Hepatocyte (in vitro differentiated cells): ENCODE measurements at regions not wholly inside any gene's neighbourhood (a gene's known extent, or its start where the extent isn't known, plus 50 kb on each side); places are given as distances from the start of the nearest gene placed in this dataset.

Experiments used
- CTCF ChIP-seq: fragments of 200-600 bp; sonication (generic); IDR thresholded peaks from 2 replicates; pipeline ENCODE4 v1.5.1; 2016; ENCODE audit warnings: antibody characterized with exemption, mild to moderate bottlenecking; ENCODE audit not compliant: poor library complexity
- EZH2 ChIP-seq: fragments of 200-600 bp; sonication (generic); IDR thresholded peaks from 2 replicates; pipeline ENCODE4 v1.6.1; 2016; ENCODE audit warnings: antibody characterized with exemption, mild to moderate bottlenecking, borderline replicate concordance

GRCh38 chr19:27909185-27909840, 1303.6 kb downstream of the UQCRFS1 start:
- TF ChIP-seq CTCF, result no peak
- TF ChIP-seq EZH2, result no peak
